Pulmonary artery endothelial cell (primary cell): ENCODE measurements at regions not wholly inside any gene's neighbourhood (a gene's known extent, or its start where the extent isn't known, plus 50 kb on each side); places are given as distances from the start of the nearest gene placed in this dataset.

Experiments used
- DNase-seq: peaks from one replicate; pipeline ENCODE4 v3.0.0-alpha.2; 2011; ENCODE audit warnings: low read depth, low spot score

- no peak for DNase-seq
Observed at GRCh38 chr9:86764671-86765343, 182.5 kb downstream of the GAS1 start.

DNA sequence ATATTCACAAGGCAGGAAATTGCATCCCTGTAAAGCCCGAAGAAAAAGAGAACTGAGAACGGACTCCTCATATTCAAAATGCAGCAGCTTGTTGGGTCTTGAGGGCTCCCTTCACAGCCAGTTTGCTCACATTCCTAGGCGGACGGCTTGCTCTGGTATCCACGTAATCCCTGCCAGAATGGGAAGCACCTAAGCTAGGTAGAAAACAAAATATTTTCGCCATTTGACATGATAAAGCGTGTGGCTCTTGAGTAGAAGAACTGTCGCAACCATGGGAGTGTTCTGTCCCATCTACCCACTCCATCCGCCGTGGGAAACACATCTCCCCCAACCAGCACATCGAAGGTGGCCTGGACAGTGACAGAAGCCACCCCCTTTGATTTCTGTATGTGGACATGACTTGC lies 183.1 kb downstream of the GAS1 start:
- no peak for DNase-seq

DNA sequence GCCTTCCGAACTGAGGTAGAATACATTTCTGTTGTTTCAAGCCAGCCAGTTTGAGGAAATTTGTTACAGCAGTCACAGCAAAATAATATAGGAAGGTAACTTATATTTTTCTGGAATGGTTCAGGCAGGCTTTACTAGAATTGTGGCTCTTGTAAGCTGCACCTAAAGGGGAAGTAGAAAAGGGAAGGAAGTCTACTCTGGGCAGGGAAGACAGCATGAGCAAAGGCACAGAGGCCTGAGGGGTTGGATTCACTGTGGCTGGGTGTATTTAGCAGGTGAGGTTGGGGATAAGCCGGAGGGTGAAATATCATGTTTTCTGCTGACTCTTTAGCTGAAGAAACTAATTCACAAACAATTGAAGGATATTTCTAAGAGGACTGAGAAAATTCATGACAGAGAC lies 183.5 kb downstream of the GAS1 start:
- no peak for DNase-seq

DNA sequence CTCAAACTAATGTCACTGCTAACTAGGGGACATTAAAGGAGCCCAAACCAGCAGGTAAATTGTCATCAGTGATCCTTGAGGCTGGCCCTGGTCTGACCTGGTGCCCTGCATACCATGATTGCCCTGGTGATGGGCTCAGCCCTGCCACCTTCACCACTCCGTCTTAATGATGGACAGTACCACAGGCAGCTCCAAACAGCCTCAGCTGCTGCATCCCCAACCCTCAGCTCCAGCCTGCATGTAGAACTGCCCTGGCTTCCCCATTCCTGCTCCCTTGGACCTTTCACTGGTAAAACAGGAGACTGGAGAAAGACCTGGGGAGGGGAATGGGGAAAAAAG lies 190.0 kb downstream of the GAS1 start:
- no peak for DNase-seq

DNA sequence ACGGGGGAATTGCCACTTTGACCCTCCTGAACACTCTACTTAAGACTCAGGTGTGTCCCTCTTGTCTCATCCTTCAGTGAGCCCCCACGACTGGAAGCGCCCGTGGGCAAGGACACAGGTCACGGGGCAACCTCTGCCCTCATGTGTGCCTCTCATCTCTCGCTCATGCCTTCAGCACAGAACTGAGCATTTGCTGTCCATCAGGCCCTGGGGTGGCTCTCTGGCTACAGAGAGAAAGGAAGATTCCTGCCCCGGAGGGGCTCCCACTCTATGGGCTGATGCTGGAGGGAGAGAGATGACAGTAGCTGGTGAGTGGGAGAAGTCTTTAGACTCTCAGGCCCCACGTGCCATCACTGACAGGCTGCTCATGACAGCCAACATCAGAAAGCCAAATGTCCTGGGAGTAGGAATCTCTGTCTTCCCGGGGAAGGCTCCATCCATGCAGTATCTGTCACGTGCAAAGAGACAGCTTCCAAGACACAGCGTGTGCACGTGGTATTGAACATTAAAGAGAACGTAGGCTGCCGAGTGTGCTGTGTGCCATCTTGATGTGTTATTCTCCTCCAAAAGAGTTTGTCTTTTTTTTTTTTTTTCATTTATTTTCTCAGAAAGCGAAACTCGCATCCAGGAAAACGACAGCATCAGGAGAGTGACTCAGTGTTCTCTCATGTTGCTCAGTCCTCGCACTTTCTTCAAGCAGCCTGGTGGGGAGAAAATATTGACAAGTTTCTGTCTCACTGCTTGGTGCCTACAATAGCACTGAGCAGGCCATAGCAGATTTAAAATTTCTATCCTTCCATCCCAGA lies 190.5 kb downstream of the GAS1 start:
- DNase-seq = no peak

GRCh38 chr9:86755561-86755941 lies 191.8 kb downstream of the GAS1 start:
- DNase-seq = no peak

DNA sequence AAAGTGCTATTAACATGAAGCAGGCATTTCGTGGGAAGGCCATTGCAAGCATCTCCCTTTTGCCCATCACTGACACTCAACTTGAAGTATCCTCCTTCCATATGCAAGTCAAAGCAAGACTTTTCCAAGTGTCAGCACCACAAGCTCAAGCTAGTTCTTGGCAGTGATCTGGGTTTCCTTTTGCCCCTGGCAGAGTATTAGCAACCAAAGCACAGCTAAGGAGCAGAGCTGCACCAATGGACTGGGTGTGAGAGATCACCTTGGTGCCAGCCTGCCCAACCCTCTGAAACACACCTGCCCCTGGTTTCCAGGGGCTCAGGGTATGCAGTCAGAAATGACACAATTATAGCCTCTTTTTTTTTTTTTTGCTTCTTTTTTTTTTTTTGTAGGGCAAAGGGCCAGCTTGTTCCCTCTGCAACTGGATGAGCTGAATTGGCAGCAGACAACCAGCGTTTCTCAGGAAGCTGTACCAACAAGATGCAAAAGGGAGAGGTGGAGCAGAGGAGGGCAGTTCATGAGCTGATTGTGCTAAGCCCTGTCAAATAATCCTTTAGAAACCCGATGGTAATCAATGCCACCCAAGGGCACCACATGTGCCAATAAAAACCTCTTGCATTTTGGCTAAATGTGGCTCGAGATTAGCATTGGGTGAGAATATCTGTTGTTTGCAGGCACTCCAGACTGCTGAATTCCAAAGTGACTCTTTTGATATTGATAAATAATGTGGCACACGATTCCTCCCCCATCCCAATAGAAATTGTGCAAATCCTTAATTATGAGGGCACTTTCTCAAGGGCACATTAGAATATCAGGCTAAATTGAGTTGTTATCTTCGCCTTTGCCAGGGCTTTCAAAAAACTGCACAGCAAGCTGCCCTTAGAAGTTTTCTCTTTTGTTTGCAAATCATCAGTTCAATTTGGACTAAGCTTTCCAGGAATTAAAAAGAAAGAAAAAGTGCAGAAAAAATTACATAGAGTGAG lies 192.4 kb downstream of the GAS1 start:
- no peak for DNase-seq

GRCh38 chr9:86753836-86754235 lies 193.5 kb downstream of the GAS1 start:
- no peak for DNase-seq

GRCh38 chr9:86752733-86753132 lies 194.6 kb downstream of the GAS1 start:
- DNase-seq = no peak

DNA sequence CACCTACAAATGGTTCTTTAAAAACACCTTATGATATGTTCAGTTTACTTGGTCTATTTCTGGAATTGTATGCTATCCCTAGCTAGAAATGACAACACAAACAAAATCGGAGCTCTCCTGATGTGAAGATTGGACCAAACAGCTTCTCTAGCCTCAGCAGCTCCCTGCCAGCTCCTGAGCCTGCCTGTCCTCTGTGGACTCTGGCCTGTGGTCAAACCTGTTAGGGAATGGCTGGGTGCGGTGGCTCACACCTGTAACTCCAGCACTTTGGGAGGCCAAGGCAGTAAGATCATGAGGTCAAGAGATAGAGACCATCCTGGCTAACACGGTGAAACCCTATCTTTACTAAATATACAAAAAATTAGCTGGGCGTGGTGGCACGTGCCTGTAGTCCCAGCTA lies 195.3 kb downstream of the GAS1 start:
- no peak for DNase-seq

- DNase-seq = no peak
Observed at GRCh38 chr9:86751207-86751606, 196.1 kb downstream of the GAS1 start.

GRCh38 chr9:86749894-86750255 lies 197.4 kb downstream of the GAS1 start:
- no peak for DNase-seq

- no peak for DNase-seq
Observed at GRCh38 chr9:86749161-86749893, 198.0 kb downstream of the GAS1 start.

DNA sequence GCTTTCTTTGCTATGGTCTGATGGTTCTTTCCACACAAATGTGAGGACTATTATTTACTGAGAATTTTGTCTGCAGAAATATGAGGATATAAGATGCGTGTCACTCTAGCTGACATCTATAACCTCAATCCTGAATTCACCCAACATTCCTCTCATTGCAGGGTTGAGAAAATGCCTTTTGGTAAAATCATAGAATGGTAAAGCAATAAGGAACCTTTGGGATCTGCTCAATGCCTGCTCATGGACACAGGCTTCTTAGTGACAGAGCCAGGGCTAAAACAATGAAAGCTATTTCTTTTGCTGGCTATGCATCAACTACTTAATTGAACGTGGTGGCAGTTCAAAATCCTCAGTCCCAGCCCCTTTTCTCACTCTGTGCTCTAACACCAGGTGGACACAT lies 199.6 kb downstream of the GAS1 start:
- DNase-seq = no peak

GRCh38 chr9:86741311-86742208 lies 205.7 kb downstream of the GAS1 start:
- no peak for DNase-seq

DNA sequence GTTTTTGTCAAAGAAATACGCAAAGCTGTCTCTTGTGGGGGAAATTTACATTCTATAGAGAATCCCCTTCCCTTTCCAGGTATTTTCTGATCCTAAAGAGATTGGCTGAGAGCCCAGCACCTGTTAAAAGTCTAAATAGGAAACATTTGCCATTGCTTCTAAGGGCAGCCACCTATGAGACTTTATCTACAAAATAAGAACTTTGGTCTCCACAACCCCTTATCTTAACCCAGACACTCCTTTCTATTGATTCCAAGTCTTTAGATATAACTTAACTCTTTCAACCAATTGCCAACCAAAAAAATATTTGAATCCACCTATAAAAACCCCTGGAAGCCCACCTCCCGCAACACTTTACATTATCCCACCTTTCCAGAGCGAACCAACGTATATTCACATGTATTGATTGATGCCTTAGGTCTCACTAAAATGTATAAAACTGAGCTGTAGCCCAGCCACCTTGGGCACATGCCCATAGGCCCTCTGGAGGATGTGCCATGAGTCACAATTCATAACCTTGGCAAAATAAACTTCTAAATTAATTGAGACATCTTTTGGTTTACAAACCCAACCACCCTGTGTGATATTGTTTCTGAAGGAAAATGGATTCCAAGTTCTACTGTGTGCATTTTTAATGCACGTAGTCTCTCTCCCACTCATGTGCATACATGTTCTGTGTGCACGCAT lies 211.4 kb downstream of the GAS1 start:
- DNase-seq = no peak

DNA sequence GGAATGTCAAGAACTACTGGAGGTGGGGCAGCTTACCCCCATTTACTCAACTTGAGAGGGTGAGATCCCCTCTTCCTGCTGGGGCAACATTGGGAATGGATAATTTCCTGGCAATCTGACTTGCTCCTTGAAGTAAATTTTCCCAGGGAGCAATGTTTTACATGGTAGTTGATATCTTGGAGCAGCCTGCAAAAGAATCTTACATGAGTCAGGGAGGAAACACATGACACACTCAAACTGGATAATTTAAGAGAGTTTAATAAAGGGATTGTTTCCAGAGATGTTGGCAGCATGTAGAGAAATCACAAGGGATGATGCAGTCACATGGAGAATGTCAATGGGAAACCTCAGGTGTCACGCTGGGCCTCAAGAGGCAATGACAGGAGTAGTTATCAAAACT lies 212.5 kb downstream of the GAS1 start:
- DNase-seq = no peak

GRCh38 chr9:86733929-86734328 lies 213.4 kb downstream of the GAS1 start:
- no peak for DNase-seq

DNA sequence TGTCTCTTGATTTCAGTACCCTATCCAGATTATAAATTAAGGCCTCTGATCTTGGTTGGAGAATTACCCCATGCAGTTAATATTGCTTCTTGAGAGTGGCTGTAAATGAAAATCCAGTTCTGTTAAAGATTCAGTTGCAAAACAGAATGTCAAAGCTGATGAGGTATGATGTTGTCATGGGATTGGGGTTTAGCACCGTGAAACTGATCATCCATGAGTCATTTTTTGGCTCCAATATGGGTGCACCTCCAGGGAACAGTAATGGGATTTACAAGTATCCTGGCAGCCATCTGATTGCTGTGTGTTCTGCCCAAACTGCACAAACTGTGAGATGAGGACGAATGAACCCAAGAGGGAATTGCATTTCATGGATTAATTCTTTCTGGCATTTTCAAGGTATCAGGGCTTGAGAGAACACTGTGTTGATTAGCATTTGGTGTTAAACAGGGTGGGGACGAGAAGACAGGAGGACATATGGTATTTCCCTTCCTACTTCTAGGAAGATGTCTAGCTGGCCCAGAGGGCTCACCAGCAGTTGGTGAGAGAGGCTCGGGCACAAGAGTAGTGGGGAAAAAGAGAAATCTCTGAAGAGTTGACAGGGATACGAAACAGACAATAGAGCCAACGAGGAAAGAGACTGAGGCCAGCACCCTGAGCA lies 214.7 kb downstream of the GAS1 start:
- no peak for DNase-seq
